ENCODE measurements at regions not wholly inside any gene's neighbourhood (a gene's known extent, or its start where the extent isn't known, plus 50 kb on each side); places are given as distances from the start of the nearest gene placed in this dataset.
A peak's percentile ranks its signal among the peaks of the same experiment; 100 is the strongest.

GRCh38 chr2:191625016-191625415, 52.9 kb upstream of the NABP1 start:
- H3K27me3 Mint-ChIP-seq: no peaks in the 10 kb centered on the region
- H3K27ac Mint-ChIP-seq: peak overlapping the region; percentile 72
- H3K4me3 Mint-ChIP-seq: no peak overlapping the region
- H3K9me3 Mint-ChIP-seq: no peaks in the 10 kb centered on the region
- H3K36me3 Mint-ChIP-seq (ENCODE audit: low read depth): no peaks in the 10 kb centered on the region
- peaks cover 57% of the 10 kb centered on the region for H3K4me1 Mint-ChIP-seq (ENCODE audit: low read depth)

GRCh38 chr2:191625446-191625845, 52.5 kb upstream of the NABP1 start:
- H3K4me3 Mint-ChIP-seq: no peak overlapping the region
- H3K27me3 Mint-ChIP-seq: no peaks in the 10 kb centered on the region
- H3K9me3 Mint-ChIP-seq: no peaks in the 10 kb centered on the region
- H3K27ac Mint-ChIP-seq: no peak overlapping the region
- peaks cover 56% of the 10 kb centered on the region for H3K4me1 Mint-ChIP-seq (ENCODE audit: low read depth)
- H3K36me3 Mint-ChIP-seq (ENCODE audit: low read depth): no peaks in the 10 kb centered on the region

DNA sequence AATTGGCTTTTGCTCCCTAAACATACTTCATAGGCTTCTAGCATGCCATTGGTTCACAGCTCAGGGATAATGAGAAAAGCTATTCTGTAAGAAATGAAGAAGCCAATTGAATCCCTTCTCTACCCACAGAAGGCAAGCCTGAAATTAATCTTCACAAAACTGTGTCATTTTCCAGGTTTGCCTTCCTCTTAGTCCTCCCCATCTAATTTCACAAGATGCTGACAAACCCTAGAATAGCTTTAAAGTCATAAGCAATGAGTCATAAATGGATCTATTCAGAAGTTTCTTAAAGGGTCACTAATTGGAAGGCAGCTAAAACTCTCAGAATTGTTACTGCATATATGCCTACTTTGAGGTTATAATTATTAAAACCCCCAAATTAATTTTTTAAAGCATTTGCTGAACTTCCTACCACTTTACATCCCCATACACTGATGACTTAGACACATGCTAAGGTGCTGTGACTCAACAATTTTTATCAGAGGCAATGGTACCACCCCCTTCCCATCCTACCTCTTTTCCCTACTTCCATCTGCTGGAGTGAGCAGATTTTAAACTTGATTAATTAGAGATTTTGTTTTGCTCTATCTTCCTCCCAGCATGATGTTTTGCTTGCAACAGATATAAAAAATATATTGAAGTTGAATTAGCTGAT, 51.3 kb upstream of the NABP1 start:
- Mint-ChIP-seq H3K36me3 (ENCODE audit: low read depth) (no peaks in the 10 kb centered on the region), H3K4me1 (ENCODE audit: low read depth) (peaks cover 51% of the 10 kb centered on the region), H3K4me3 (no peak overlapping the region)

GRCh38 chr2:191627518-191627917, 50.4 kb upstream of the NABP1 start:
- no peaks in the 10 kb centered on the region for H3K36me3 Mint-ChIP-seq (ENCODE audit: low read depth)
- H3K27me3 Mint-ChIP-seq: no peaks in the 10 kb centered on the region
- H3K9me3 Mint-ChIP-seq: no peaks in the 10 kb centered on the region
- H3K4me1 Mint-ChIP-seq (ENCODE audit: low read depth): peaks cover 46% of the 10 kb centered on the region
- H3K27ac Mint-ChIP-seq: no peak overlapping the region
- no peak overlapping the region for H3K4me3 Mint-ChIP-seq

More for the DNA sequence above, 51.3 kb upstream of the NABP1 start:
- H3K27ac Mint-ChIP-seq: no peak overlapping the region
- no peaks in the 10 kb centered on the region for H3K27me3 Mint-ChIP-seq
- H3K9me3 Mint-ChIP-seq: no peaks in the 10 kb centered on the region
